HCT116 (cell line): ENCODE measurements at regions not wholly inside any gene's neighbourhood (a gene's known extent, or its start where the extent isn't known, plus 50 kb on each side); places are given as distances from the start of the nearest gene placed in this dataset.

Experiments used
- CTCF ChIP-seq, 3 experiments: fragments of 200-600 bp in 1 of 3; sonication (generic) in 1 of 3; IDR thresholded peaks in 2 of 3; conservative IDR thresholded peaks in 1 of 3; 2 replicates each; pipeline ENCODE4 v1.5.1; 2012 to 2017; ENCODE audit warnings: low read depth in 2 of 3, low read length in 2 of 3, antibody characterized with exemption in 1 of 3, borderline replicate concordance in 1 of 3, control low read depth in 1 of 3, mild to moderate bottlenecking in 1 of 3, mixed read lengths in 1 of 3, mixed run types in 1 of 3, moderate library complexity in 1 of 3; ENCODE audit not compliant: insufficient read depth in 1 of 3
- EZH2 ChIP-seq: fragments of 200-600 bp; sonication (generic); IDR thresholded peaks from 2 replicates; pipeline ENCODE4 v1.6.1; 2017; ENCODE audit warnings: antibody characterized with exemption, mixed run types
- EZH2phosphoT487 ChIP-seq: fragments of 200-600 bp; IDR thresholded peaks from 2 replicates; pipeline ENCODE4 v1.6.1; 2018; ENCODE audit warnings: antibody characterized with exemption, borderline replicate concordance
- ZFX ChIP-seq: fragments of 450-650 bp; IDR thresholded peaks from 2 replicates; pipeline ENCODE4 v1.6.1; 2017
- ZNF274 ChIP-seq: fragments of 200-500 bp; sonication (Bioruptor generic); IDR thresholded peaks from 2 replicates; pipeline ENCODE4 v1.6.1; 2014; ENCODE audit warnings: mild to moderate bottlenecking, low read depth, low read length, inconsistent platforms

GRCh38 chr4:18513861-18514260 lies 492.3 kb upstream of the LCORL start:
- TF ChIP-seq ZFX: no peak
- no peak for TF ChIP-seq EZH2
- no peak for TF ChIP-seq CTCF (IDR thresholded peaks at IDR 0.05 in 2 of 3, conservative IDR thresholded peaks at IDR 0.05 in 1 of 3; ENCODE audit: borderline replicate concordance in 1 of 3, insufficient read depth in 1 of 3, low read depth in 2 of 3, low read length in 2 of 3)
- no peak for TF ChIP-seq EZH2phosphoT487
- no peak for TF ChIP-seq ZNF274
